IMR-90 (cell line): ENCODE measurements at regions not wholly inside any gene's neighbourhood (a gene's known extent, or its start where the extent isn't known, plus 50 kb on each side); places are given as distances from the start of the nearest gene placed in this dataset.
"Not testable (repeated sequence)": the region's sequence is repeated elsewhere in the genome, so short reads cannot be mapped to it uniquely, and the experiment has no call there.

Experiments used
- ATAC-seq: fragments of 200-7000 bp; cut with Tn5 transposase; 2 replicates; pipeline ENCODE4 v1.9.1; 2020; ENCODE audit warnings: low read depth, mild to moderate bottlenecking, moderate library complexity
- BruUV-seq: library from RNA; stranded (reverse); fragments of 400-500 nt; replicated peaks from 2 replicates; lab custom pipeline; 2021; lab: Mats Ljungman, UMichigan
- CTCF ChIA-PET: fragments of 300-600 bp; formaldehyde crosslinking; extraction: SDS; loops from one replicate; lab custom pipeline; 2021; ENCODE audit warnings: antibody characterized with exemption; lab: Yijun Ruan, JAX
- POLR2A ChIA-PET: fragments of 300-600 bp; sonication (Branson Sonifier 250); formaldehyde crosslinking; loops from one replicate; lab custom pipeline; 2022; ENCODE audit warnings: antibody characterized with exemption; ENCODE audit not compliant: unreplicated experiment; lab: Charles Lee
- DNase-seq: peaks from one replicate; pipeline ENCODE4 v3.0.0; 2013
- H2AFZ ChIP-seq: replicated peaks from 2 replicates; pipeline ENCODE3; 2013; ENCODE audit warnings: low read length, mild to moderate bottlenecking; ENCODE audit not compliant: poor library complexity
- H2AK5ac ChIP-seq: 2 replicates; pipeline ENCODE4 v1.6.1; 2013; ENCODE audit warnings: low read depth, low read length, inconsistent platforms
- H2AK9ac ChIP-seq: replicated peaks from 2 replicates; pipeline ENCODE3; 2013; ENCODE audit warnings: mild to moderate bottlenecking, low read depth, low read length, moderate library complexity; ENCODE audit not compliant: poor library complexity
- H2BK120ac ChIP-seq: 2 replicates; pipeline ENCODE4 v1.6.1; 2013; ENCODE audit warnings: low read depth, low read length, inconsistent platforms
- H2BK15ac ChIP-seq: 3 replicates; pipeline ENCODE4 v1.6.1; 2013; ENCODE audit warnings: low read depth, low read length, inconsistent platforms
- H2BK20ac ChIP-seq: 2 replicates; pipeline ENCODE4 v1.6.1; 2013; ENCODE audit warnings: low read depth, mild to moderate bottlenecking, inconsistent platforms, low read length, moderate library complexity
- H2BK5ac ChIP-seq: 2 replicates; pipeline ENCODE4 v1.6.1; 2013; ENCODE audit warnings: mild to moderate bottlenecking, low read depth, low read length, inconsistent platforms; ENCODE audit not compliant: poor library complexity, severe bottlenecking
- H3K14ac ChIP-seq: replicated peaks from 2 replicates; pipeline ENCODE4 v1.6.1; 2013; ENCODE audit warnings: low read depth, low read length, inconsistent platforms
- H3K18ac ChIP-seq: 2 replicates; pipeline ENCODE4 v1.6.1; 2013; ENCODE audit warnings: low read depth, low read length, control low read depth
- H3K23ac ChIP-seq: 2 replicates; pipeline ENCODE4 v1.6.1; 2013; ENCODE audit warnings: low read depth, low read length, inconsistent platforms
- H3K27ac ChIP-seq: 2 replicates; pipeline ENCODE4 v1.5.1; 2013; ENCODE audit warnings: mild to moderate bottlenecking, control low read depth, low read length; ENCODE audit not compliant: insufficient read depth
- H3K27me3 ChIP-seq: 2 replicates; pipeline ENCODE4 v1.6.1; 2013; ENCODE audit warnings: low read length; ENCODE audit not compliant: control insufficient read depth, insufficient read depth
- H3K36me3 ChIP-seq: 2 replicates; pipeline ENCODE4 v1.6.1; 2013; ENCODE audit warnings: low read length, mixed read lengths; ENCODE audit not compliant: control insufficient read depth, insufficient read depth
- H3K4ac ChIP-seq: 2 replicates; pipeline ENCODE4 v1.6.1; 2013; ENCODE audit warnings: low read depth, low read length, inconsistent platforms
- H3K4me1 ChIP-seq: 2 replicates; pipeline ENCODE4 v1.6.1; 2013; ENCODE audit warnings: low read length, mixed read lengths; ENCODE audit not compliant: control insufficient read depth, insufficient read depth
- H3K4me2 ChIP-seq: 2 replicates; pipeline ENCODE4 v1.6.1; 2013; ENCODE audit warnings: low read depth, mild to moderate bottlenecking, control low read depth, low read length, moderate library complexity
- H3K4me3 ChIP-seq: 2 replicates; pipeline ENCODE4 v1.5.1; 2013; ENCODE audit warnings: low read depth, mild to moderate bottlenecking, control low read depth, low read length, moderate library complexity; ENCODE audit not compliant: insufficient read depth
- H3K56ac ChIP-seq: 2 replicates; pipeline ENCODE4 v1.6.1; 2013; ENCODE audit warnings: low read length, inconsistent platforms; ENCODE audit not compliant: insufficient read depth; ENCODE audit errors: extremely low read depth
- H3K79me1 ChIP-seq, 2 experiments: 2 replicates each; pipeline ENCODE4 v1.6.1; 2013; ENCODE audit warnings: low read length in 2 of 2, inconsistent platforms in 1 of 2, low read depth in 1 of 2
- H3K9ac ChIP-seq: 2 replicates; pipeline ENCODE4 v1.6.1; 2013; ENCODE audit warnings: low read depth, low read length, control low read depth
- H3K9me1 ChIP-seq: 2 replicates; pipeline ENCODE4 v1.6.1; 2013; ENCODE audit warnings: low read length, inconsistent platforms; ENCODE audit not compliant: insufficient read depth
- H3K9me3 ChIP-seq: 2 replicates; pipeline ENCODE4 v1.6.1; 2013; ENCODE audit warnings: low read length; ENCODE audit not compliant: control insufficient read depth, insufficient read depth
- H4K20me1 ChIP-seq: 2 replicates; pipeline ENCODE4 v1.6.1; 2013; ENCODE audit warnings: low read length, inconsistent platforms; ENCODE audit not compliant: insufficient read depth
- H4K5ac ChIP-seq: 2 replicates; pipeline ENCODE4 v1.6.1; 2013; ENCODE audit warnings: mild to moderate bottlenecking, low read depth, low read length, control low read depth
- H4K8ac ChIP-seq, 2 experiments: 2 replicates each; pipeline ENCODE4 v1.6.1; 2013; ENCODE audit warnings: low read depth in 2 of 2, low read length in 2 of 2, control low read depth in 1 of 2, inconsistent platforms in 1 of 2
- H4K91ac ChIP-seq: 2 replicates; pipeline ENCODE4 v1.6.1; 2013; ENCODE audit warnings: low read depth, low read length, inconsistent platforms; ENCODE audit not compliant: insufficient read depth
- WGBS, 2 experiments: methylation state at CpG; one replicate each; pipeline versions ENCODE4 v1.1.5 to v1.1.7; 2013; ENCODE audit warnings: missing lambda C conversion rate in 2 of 2; ENCODE audit not compliant: insufficient read length in 1 of 2; ENCODE audit errors: extremely low coverage in 2 of 2; 5-methylcytosine and 5-hydroxymethylcytosine counted together
- dilution Hi-C: fragments of 300-500 bp; cut with HindIII; formaldehyde crosslinking; loops from one replicate; pipeline ENCODE4 v1.14.3; 2018; ENCODE audit warnings: low sequenced_read_pairs; ENCODE audit not compliant: unreplicated experiment
- in situ Hi-C: fragments of 300-500 bp; cut with MboI; formaldehyde crosslinking; loops from 3 replicates; pipeline ENCODE4 v1.14.3; 2019; ENCODE audit warnings: low sequenced_read_pairs, inconsistent platforms, mixed read lengths
- intact Hi-C: fragments of 100-400 bp; cut with micrococcal nuclease; formaldehyde crosslinking; loops from 2 replicates; pipeline ENCODE4 v1.10.0; 2022

DNA sequence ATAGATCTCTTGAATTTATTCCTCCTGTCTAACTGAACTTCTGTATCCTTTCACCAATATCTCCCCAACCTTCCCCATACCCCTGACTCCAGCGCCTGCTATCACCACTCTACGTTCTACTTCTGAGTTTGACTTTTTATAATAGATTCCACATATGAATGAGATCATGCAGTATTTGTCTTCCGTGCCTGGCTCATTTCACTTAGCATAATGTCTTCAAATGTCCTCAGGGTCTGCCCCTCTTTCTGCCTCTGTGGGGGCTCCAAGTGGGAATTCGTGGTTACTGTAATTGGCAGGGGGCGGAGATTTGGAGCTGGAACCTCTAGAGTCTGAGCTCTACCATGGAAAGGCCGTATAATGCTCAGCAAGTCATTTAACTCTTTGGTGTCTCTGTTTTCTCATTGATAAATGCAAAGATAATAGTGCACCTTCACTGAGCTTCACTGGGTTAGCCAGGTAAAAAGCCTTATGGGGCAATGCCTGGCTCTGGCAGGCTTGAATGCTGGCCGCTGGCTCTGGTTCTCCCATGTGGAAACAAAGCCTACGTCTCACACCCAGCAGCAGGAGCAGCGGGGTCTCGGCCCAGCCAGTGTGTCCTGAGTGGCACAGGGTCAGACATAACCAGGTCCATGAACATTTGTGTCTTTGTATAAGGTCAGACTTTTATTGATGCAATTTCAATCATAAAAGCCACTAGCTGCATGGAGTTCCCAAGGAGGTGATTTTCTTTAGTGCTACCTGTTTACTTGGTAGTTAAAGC is 259.1 kb upstream of the PLGLB1 start:
- intact Hi-C loops, H3K9me1 ChIP-seq, BruUV-seq, H4K20me1 ChIP-seq, H3K14ac ChIP-seq, H4K5ac ChIP-seq, H2BK5ac ChIP-seq, H3K4me1 ChIP-seq, H3K27me3 ChIP-seq, H2AK9ac ChIP-seq, POLR2A ChIA-PET, CTCF ChIA-PET, H3K56ac ChIP-seq, H3K79me1 ChIP-seq, H3K36me3 ChIP-seq, H3K9me3 ChIP-seq, H2BK20ac ChIP-seq, dilution Hi-C loops, H3K18ac ChIP-seq, H3K23ac ChIP-seq, H3K4ac ChIP-seq, H3K27ac ChIP-seq, H2BK120ac ChIP-seq, H4K8ac ChIP-seq, H3K4me3 ChIP-seq, H2AFZ ChIP-seq, H3K4me2 ChIP-seq, H2BK15ac ChIP-seq, ATAC-seq, H2AK5ac ChIP-seq, in situ Hi-C loops, DNase-seq, H3K9ac ChIP-seq, H4K91ac ChIP-seq: not testable (repeated sequence)
- no CpG with 5 or more reads among the region's 10 CpGs for WGBS, 2 experiments

DNA sequence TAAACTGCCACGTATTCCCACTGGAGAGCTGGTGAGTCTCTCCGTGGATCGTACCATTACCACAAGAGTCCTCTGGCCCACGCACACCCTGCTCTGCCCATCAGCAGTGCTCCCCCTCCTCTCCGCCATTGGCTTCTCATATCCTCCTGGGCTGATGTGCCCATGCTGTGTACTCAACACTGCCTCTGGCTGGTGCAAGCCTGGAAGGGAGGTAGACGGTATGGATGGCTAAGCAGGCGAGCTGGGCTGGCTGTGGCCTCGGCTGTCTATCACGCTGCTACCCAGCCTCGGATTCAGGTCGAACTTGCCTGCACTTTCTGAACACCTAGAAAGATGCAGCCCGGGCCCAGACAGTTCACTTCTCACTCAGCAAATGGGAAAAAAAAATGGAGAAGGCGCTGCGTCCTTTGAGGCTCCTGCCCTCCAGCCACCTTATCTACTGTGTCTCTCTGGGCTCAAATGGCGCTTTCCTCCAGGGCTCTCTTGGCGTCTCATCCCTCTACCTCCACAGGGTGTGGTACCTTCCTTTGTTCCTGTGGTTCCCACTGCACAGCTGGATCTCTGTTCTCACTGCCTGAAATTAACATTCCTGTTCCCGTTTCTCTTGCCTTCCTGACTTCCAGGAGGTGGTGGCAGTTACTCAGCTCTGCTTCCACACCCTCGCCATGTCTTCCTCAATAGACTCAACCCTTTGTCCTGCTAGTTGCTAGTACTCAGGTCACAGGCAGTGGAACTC is 262.3 kb upstream of the PLGLB1 start:
- H2BK15ac ChIP-seq, H2BK120ac ChIP-seq, CTCF ChIA-PET, DNase-seq, H4K20me1 ChIP-seq, H3K23ac ChIP-seq, ATAC-seq, H4K91ac ChIP-seq, H3K36me3 ChIP-seq, H2AK5ac ChIP-seq, H3K4me1 ChIP-seq, H3K56ac ChIP-seq, H2BK20ac ChIP-seq, in situ Hi-C loops, H4K5ac ChIP-seq, H3K79me1 ChIP-seq, BruUV-seq, H2AFZ ChIP-seq, H3K9me3 ChIP-seq, H4K8ac ChIP-seq, H3K4ac ChIP-seq, H2AK9ac ChIP-seq, H3K4me2 ChIP-seq, H2BK5ac ChIP-seq, H3K18ac ChIP-seq, H3K27me3 ChIP-seq, H3K14ac ChIP-seq, H3K27ac ChIP-seq, intact Hi-C loops, H3K9ac ChIP-seq, H3K9me1 ChIP-seq, dilution Hi-C loops, POLR2A ChIA-PET, H3K4me3 ChIP-seq: not testable (repeated sequence)
- 90% methylated on average over 7 of the region's 18 CpGs; no CpG with 5 or more reads in 1 of the 2 experiments for WGBS, 2 experiments
